ENCODE measurements at regions not wholly inside any gene's neighbourhood (a gene's known extent, or its start where the extent isn't known, plus 50 kb on each side); places are given as distances from the start of the nearest gene placed in this dataset.
"Not testable (repeated sequence)": the region's sequence is repeated elsewhere in the genome, so short reads cannot be mapped to it uniquely, and the experiment has no call there.

- H3K9me3 Mint-ChIP-seq = no peaks in the 10 kb centered on the region
- H3K27ac Mint-ChIP-seq = no peak overlapping the region
- H3K4me1 Mint-ChIP-seq = no peaks in the 10 kb centered on the region
- no peaks in the 10 kb centered on the region for H3K36me3 Mint-ChIP-seq
- ATAC-seq = no peak
- H3K27me3 Mint-ChIP-seq = no peaks in the 10 kb centered on the region
- no peak overlapping the region for H3K4me3 Mint-ChIP-seq
Measured at GRCh38 chr5:165030971-165031370, 1525.6 kb downstream of the MAT2B start.

DNA sequence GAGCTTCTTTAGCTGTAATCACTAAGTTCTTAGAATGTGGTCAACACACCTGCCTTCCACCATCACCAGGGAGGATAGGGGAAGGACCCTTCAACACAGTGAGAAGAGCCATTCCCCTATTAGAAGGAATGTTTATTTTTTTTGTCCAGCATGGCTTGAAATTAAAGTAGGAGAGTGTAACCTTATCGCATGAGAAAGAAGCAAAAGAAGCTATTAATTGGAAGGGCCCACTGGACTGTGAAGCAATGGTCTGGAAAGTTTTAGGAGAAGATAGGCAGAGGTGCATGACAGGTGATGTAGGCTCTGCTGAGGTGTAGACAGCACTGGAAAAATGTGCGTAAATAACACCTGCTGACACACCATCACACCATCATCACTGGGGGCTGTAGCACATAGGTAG, 1526.0 kb downstream of the MAT2B start:
- Mint-ChIP-seq H3K4me3 (no peak overlapping the region), H3K9me3 (no peaks in the 10 kb centered on the region), H3K36me3 (no peaks in the 10 kb centered on the region), H3K27me3 (no peaks in the 10 kb centered on the region), H3K4me1 (no peaks in the 10 kb centered on the region), H3K27ac (no peak overlapping the region)
- no peak for ATAC-seq

GRCh38 chr5:165035520-165035919, 1530.1 kb downstream of the MAT2B start:
- H3K27me3 Mint-ChIP-seq = no peaks in the 10 kb centered on the region
- no peak overlapping the region for H3K27ac Mint-ChIP-seq
- H3K4me3 Mint-ChIP-seq = no peak overlapping the region
- H3K36me3 Mint-ChIP-seq = no peaks in the 10 kb centered on the region
- ATAC-seq = no peak
- peaks cover 2% of the 10 kb centered on the region for H3K9me3 Mint-ChIP-seq
- H3K4me1 Mint-ChIP-seq = no peaks in the 10 kb centered on the region

DNA sequence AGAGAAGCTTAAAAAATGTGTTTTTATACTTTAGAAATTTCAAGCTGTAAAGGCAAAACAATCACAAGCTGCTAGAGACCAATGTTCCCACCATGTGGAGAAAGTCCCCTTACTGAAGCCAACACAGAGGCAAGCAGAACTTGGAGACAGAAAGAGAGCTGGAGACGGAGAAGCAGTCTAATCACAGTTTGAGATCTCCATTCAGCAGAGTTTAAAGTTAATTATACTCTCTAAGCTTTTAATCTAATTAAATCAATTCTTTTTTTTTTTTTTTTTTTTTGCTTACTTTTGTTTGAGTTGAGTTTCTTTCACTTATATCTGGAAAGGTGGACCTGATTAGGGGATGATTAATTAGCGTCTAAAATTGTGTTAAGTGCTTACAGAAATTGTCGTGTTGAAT, 1534.3 kb downstream of the MAT2B start:
- Mint-ChIP-seq H3K27ac (no peak overlapping the region), H3K4me3 (no peak overlapping the region), H3K4me1 (no peaks in the 10 kb centered on the region), H3K9me3 (peaks cover 2% of the 10 kb centered on the region), H3K36me3 (no peaks in the 10 kb centered on the region), H3K27me3 (no peaks in the 10 kb centered on the region)
- ATAC-seq = no peak

DNA sequence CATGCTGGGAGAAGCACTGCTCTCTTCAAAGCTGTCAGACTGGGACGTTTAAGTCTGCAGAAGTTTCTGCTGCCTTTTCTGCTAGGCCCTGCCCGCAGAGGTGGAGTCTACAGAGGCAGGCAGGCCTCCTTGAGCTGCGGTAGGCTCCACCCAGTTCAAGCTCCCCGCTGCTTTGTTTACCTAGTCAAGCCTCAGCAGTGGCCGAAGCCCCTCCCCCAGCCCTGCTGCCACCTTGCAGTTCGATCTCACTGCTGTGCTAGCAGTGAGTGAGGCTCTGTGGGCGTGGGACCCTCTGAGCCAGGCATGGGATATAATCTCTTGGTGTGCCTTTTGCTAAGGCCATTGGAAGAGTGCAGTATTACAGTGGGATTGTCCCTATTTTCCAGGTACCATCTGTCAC, 1540.5 kb downstream of the MAT2B start:
- not testable (repeated sequence) for H3K27ac Mint-ChIP-seq, H3K27me3 Mint-ChIP-seq, ATAC-seq, H3K4me1 Mint-ChIP-seq, H3K4me3 Mint-ChIP-seq, H3K9me3 Mint-ChIP-seq, H3K36me3 Mint-ChIP-seq

GRCh38 chr5:165055476-165055875, 1550.1 kb downstream of the MAT2B start:
- no peaks in the 10 kb centered on the region for H3K4me1 Mint-ChIP-seq
- no peak for ATAC-seq

GRCh38 chr5:165057145-165057544, 1551.7 kb downstream of the MAT2B start:
- no peaks in the 10 kb centered on the region for H3K4me1 Mint-ChIP-seq
- ATAC-seq = no peak
- H3K36me3 Mint-ChIP-seq = no peaks in the 10 kb centered on the region
- H3K27me3 Mint-ChIP-seq = no peaks in the 10 kb centered on the region
- H3K9me3 Mint-ChIP-seq = peaks cover 6% of the 10 kb centered on the region
- no peak overlapping the region for H3K27ac Mint-ChIP-seq
- H3K4me3 Mint-ChIP-seq = no peak overlapping the region

More at GRCh38 chr5:165055476-165055875, 1550.1 kb downstream of the MAT2B start:
- H3K27ac Mint-ChIP-seq = no peak overlapping the region
- H3K4me3 Mint-ChIP-seq = no peak overlapping the region
- no peaks in the 10 kb centered on the region for H3K36me3 Mint-ChIP-seq
- H3K9me3 Mint-ChIP-seq = peaks cover 4% of the 10 kb centered on the region
- H3K27me3 Mint-ChIP-seq = no peaks in the 10 kb centered on the region

- no peaks in the 10 kb centered on the region for H3K36me3 Mint-ChIP-seq
- ATAC-seq = no peak
- H3K4me3 Mint-ChIP-seq = no peak overlapping the region
- no peaks in the 10 kb centered on the region for H3K27me3 Mint-ChIP-seq
- H3K4me1 Mint-ChIP-seq = no peaks in the 10 kb centered on the region
- H3K27ac Mint-ChIP-seq = no peak overlapping the region
- H3K9me3 Mint-ChIP-seq = peaks cover 11% of the 10 kb centered on the region
Measured at GRCh38 chr5:165066751-165067385, 1561.4 kb downstream of the MAT2B start.

GRCh38 chr5:165076686-165077085, 1571.3 kb downstream of the MAT2B start:
- no peaks in the 10 kb centered on the region for H3K4me1 Mint-ChIP-seq
- H3K4me3 Mint-ChIP-seq = no peak overlapping the region
- no peaks in the 10 kb centered on the region for H3K27me3 Mint-ChIP-seq
- H3K27ac Mint-ChIP-seq = no peak overlapping the region
- no peaks in the 10 kb centered on the region for H3K36me3 Mint-ChIP-seq
- peaks cover 6% of the 10 kb centered on the region for H3K9me3 Mint-ChIP-seq
- no peak for ATAC-seq

- H3K27me3 Mint-ChIP-seq = no peaks in the 10 kb centered on the region
- H3K4me3 Mint-ChIP-seq = no peak overlapping the region
- H3K36me3 Mint-ChIP-seq = no peaks in the 10 kb centered on the region
- H3K4me1 Mint-ChIP-seq = no peaks in the 10 kb centered on the region
- H3K9me3 Mint-ChIP-seq = no peaks in the 10 kb centered on the region
- H3K27ac Mint-ChIP-seq = no peak overlapping the region
- no peak for ATAC-seq
Measured at GRCh38 chr5:165079389-165079788, 1574.0 kb downstream of the MAT2B start.

- Mint-ChIP-seq H3K9me3 (no peaks in the 10 kb centered on the region), H3K4me3 (no peak overlapping the region), H3K27ac (no peak overlapping the region), H3K36me3 (no peaks in the 10 kb centered on the region), H3K27me3 (no peaks in the 10 kb centered on the region), H3K4me1 (no peaks in the 10 kb centered on the region)
- ATAC-seq = no peak
Measured at GRCh38 chr5:165083394-165083793, 1578.0 kb downstream of the MAT2B start.

GRCh38 chr5:165086465-165086864, 1581.0 kb downstream of the MAT2B start:
- H3K27ac Mint-ChIP-seq = no peak overlapping the region
- H3K36me3 Mint-ChIP-seq = no peaks in the 10 kb centered on the region
- H3K4me3 Mint-ChIP-seq = no peak overlapping the region
- H3K4me1 Mint-ChIP-seq = no peaks in the 10 kb centered on the region
- no peak for ATAC-seq
- no peaks in the 10 kb centered on the region for H3K27me3 Mint-ChIP-seq
- H3K9me3 Mint-ChIP-seq = no peaks in the 10 kb centered on the region

DNA sequence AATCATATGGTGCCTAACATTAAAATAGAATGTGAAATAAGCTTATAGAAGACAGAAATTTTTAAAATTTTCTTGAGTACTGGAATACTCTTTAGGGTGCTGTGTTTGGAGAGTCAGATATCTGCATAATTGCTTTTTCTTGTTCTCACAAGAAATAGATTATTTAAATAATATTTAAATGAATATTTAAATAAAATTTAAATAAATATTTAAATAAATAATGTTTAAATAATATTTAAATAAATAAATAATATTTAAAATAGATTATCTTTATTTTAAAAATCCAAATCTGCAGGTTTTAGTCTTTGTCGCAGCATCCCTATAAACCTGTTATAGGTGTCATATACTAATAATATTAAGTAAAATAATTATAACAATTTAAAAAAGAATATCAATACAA, 1589.4 kb downstream of the MAT2B start:
- peaks cover 3% of the 10 kb centered on the region for H3K9me3 Mint-ChIP-seq
- no peak overlapping the region for H3K27ac Mint-ChIP-seq
- H3K36me3 Mint-ChIP-seq = no peaks in the 10 kb centered on the region
- H3K27me3 Mint-ChIP-seq = no peaks in the 10 kb centered on the region
- no peak for ATAC-seq
- no peaks in the 10 kb centered on the region for H3K4me1 Mint-ChIP-seq
- H3K4me3 Mint-ChIP-seq = no peak overlapping the region

GRCh38 chr5:165101709-165102108, 1596.3 kb downstream of the MAT2B start:
- peaks cover 9% of the 10 kb centered on the region for H3K9me3 Mint-ChIP-seq
- no peaks in the 10 kb centered on the region for H3K4me1 Mint-ChIP-seq
- no peaks in the 10 kb centered on the region for H3K36me3 Mint-ChIP-seq
- no peaks in the 10 kb centered on the region for H3K27me3 Mint-ChIP-seq
- no peak overlapping the region for H3K4me3 Mint-ChIP-seq
- no peak overlapping the region for H3K27ac Mint-ChIP-seq
- no peak for ATAC-seq

DNA sequence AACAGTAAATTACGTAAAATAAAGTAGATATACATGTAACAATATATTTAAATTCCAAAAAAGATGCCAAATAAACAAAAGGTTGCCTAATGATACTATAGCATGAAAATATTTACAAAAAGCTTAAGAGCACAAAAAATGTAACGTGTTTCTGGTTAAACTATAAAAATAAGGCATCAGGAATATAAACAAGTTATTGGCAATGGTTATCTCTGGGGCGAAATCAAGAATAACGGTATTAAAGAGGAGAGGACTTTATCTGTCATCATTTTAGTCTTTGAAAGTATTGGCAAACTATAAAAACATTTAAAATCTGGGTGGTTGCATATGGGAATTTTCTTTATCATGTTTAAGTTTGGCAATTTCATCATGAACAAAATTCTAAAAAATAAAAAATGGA, 1599.2 kb downstream of the MAT2B start:
- H3K4me3 Mint-ChIP-seq = no peak overlapping the region
- peaks cover 9% of the 10 kb centered on the region for H3K9me3 Mint-ChIP-seq
- no peaks in the 10 kb centered on the region for H3K4me1 Mint-ChIP-seq
- no peak for ATAC-seq
- no peaks in the 10 kb centered on the region for H3K27me3 Mint-ChIP-seq
- H3K36me3 Mint-ChIP-seq = no peaks in the 10 kb centered on the region
- H3K27ac Mint-ChIP-seq = no peak overlapping the region

- Mint-ChIP-seq H3K27ac (no peak overlapping the region), H3K27me3 (no peaks in the 10 kb centered on the region), H3K4me3 (no peak overlapping the region), H3K9me3 (peaks cover 3% of the 10 kb centered on the region), H3K36me3 (no peaks in the 10 kb centered on the region), H3K4me1 (no peaks in the 10 kb centered on the region)
- no peak for ATAC-seq
Measured at GRCh38 chr5:165108809-165109208, 1603.4 kb downstream of the MAT2B start.

DNA sequence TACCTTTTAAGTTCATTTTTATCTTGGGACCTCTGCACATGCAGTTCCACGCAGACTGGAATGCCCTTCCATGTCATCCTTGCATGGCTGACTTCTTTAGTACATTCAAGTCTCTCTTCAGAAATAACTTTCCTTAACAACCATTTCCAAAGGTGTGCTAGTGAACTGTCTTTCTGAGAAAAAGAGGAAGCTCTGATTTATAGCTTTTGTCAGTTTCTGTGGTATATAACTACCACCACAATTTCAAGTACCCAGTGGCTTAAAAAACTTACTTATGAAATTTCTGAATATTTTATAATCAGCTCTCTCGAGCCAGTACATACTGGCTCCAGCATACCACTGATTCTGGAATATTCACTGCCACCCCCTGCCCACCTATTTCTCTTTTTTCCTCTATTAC, 1613.8 kb downstream of the MAT2B start:
- Mint-ChIP-seq H3K9me3 (peaks cover 8% of the 10 kb centered on the region), H3K27me3 (no peaks in the 10 kb centered on the region), H3K4me3 (no peak overlapping the region), H3K4me1 (no peaks in the 10 kb centered on the region), H3K36me3 (no peaks in the 10 kb centered on the region), H3K27ac (no peak overlapping the region)
- ATAC-seq = no peak
